GM12878 (cell line): ENCODE measurements at regions not wholly inside any gene's neighbourhood (a gene's known extent, or its start where the extent isn't known, plus 50 kb on each side); places are given as distances from the start of the nearest gene placed in this dataset.
A peak's percentile ranks its signal among the peaks of the same experiment; 100 is the strongest.

Experiments
- BACH1 ChIP-seq: fragments of 450-650 bp; IDR thresholded peaks from 2 replicates; pipeline ENCODE4 v1.6.1; 2017; ENCODE audit warnings: mild to moderate bottlenecking, borderline replicate concordance
- BCL11A ChIP-seq: IDR thresholded peaks from 2 replicates; pipeline ENCODE4 v1.6.1; 2011; ENCODE audit warnings: low read depth, low read length
- CBX5 ChIP-seq: sonication (generic); IDR thresholded peaks from 2 replicates; pipeline ENCODE4 v1.6.1; 2016; ENCODE audit warnings: low read depth, moderate library complexity, mild to moderate bottlenecking, inconsistent platforms
- CHD1 ChIP-seq: IDR thresholded peaks from 2 replicates; pipeline ENCODE4 v1.6.1; 2012; ENCODE audit warnings: low read depth, low read length, improper control_type of control experiment
- EED ChIP-seq: sonication (generic); IDR thresholded peaks from 2 replicates; pipeline ENCODE4 v1.6.1; 2016; ENCODE audit warnings: antibody characterized with exemption, low read depth
- ETV6 ChIP-seq, 2 experiments: fragments of 450-650 bp in 1 of 2; IDR thresholded peaks in 1 of 2; conservative IDR thresholded peaks in 1 of 2; 2 replicates each; pipeline ENCODE4 v1.6.1; 2014; ENCODE audit warnings: antibody characterized with exemption in 1 of 2, borderline replicate concordance in 1 of 2, low read depth in 1 of 2, mild to moderate bottlenecking in 1 of 2, moderate library complexity in 1 of 2
- HCFC1 ChIP-seq: fragments of 150-350 bp; IDR thresholded peaks from 2 replicates; pipeline ENCODE4 v1.6.1; 2014; ENCODE audit warnings: low read length
- IKZF2 ChIP-seq, 2 experiments: fragments of 450-650 bp; IDR thresholded peaks; 2 replicates each; pipeline ENCODE4 v1.6.1; 2017; ENCODE audit warnings: mild to moderate bottlenecking in 2 of 2, moderate library complexity in 2 of 2
- PML ChIP-seq: IDR thresholded peaks from 2 replicates; pipeline ENCODE4 v1.6.1; 2012; ENCODE audit warnings: low read length, inconsistent platforms
- RAD21 ChIP-seq: IDR thresholded peaks from 2 replicates; pipeline ENCODE4 v1.6.1; 2011; ENCODE audit warnings: mild to moderate bottlenecking, low read depth, low read length, moderate library complexity; ENCODE audit not compliant: insufficient read depth
- SIX5 ChIP-seq: IDR thresholded peaks from 2 replicates; pipeline ENCODE4 v1.6.1; 2011; ENCODE audit warnings: mild to moderate bottlenecking, low read depth, low read length, moderate library complexity; ENCODE audit not compliant: severe bottlenecking
- SUPT20H ChIP-seq: IDR thresholded peaks from 2 replicates; pipeline ENCODE4 v1.6.1; 2011; ENCODE audit warnings: low read depth, mild to moderate bottlenecking, low read length, moderate library complexity, borderline replicate concordance; ENCODE audit not compliant: control insufficient read depth
- ZSCAN29 ChIP-seq: fragments of 450-650 bp; IDR thresholded peaks from 2 replicates; pipeline ENCODE4 v1.6.1; 2017; ENCODE audit warnings: mild to moderate bottlenecking, moderate library complexity
- TF ChIP-seq, protein P1 (sequence below): fragments of 450-650 bp; IDR thresholded peaks from 2 replicates; pipeline ENCODE4 v1.6.1; 2017; ENCODE audit warnings: mild to moderate bottlenecking, moderate library complexity
- TF ChIP-seq, protein P2 (sequence below): IDR thresholded peaks from 2 replicates; pipeline ENCODE4 v1.6.1; 2011; ENCODE audit warnings: borderline replicate concordance, low read depth, mild to moderate bottlenecking, moderate library complexity, low read length; ENCODE audit not compliant: insufficient read depth, poor library complexity, severe bottlenecking
- TF ChIP-seq, protein P3 (sequence below): IDR thresholded peaks from 2 replicates; pipeline ENCODE4 v1.6.1; 2012; ENCODE audit warnings: improper control_type of control experiment, low read depth, low read length; ENCODE audit not compliant: insufficient replicate concordance

DNA sequence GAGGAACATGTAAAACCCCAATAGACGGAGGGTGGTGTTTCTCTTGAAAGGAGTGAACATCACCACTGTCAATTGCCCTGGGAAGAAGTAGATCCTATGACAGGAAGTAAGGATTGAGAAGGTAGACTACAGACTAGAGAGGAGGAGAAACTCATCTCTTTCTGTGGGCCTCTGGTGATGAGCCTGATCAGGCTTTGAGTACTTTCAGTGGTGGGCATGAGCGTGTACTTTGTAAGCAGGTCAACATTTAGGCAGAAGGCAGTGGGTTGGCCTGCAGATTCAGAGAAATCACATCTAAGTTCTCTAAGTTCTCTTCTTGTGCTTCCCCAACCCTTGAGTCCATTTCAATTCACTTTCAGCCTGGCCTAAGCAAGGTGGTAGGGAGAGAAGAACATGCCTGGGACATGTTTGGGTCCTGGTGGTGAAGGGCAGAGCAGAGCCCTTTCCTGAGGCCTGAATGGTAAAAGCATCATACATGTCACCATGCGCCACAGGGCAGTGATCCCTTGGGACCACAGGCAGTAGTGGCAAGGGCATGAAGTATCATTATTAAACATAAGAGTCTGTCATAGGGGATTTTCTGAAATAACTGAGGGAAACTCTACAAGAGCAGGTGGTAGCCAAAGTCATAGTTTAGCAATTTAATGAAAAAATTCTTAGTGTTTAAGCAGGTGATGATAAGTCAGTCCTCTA, 56.4 kb upstream of the ANKRD1 start (continued):
- TF ChIP-seq, protein P1, sequence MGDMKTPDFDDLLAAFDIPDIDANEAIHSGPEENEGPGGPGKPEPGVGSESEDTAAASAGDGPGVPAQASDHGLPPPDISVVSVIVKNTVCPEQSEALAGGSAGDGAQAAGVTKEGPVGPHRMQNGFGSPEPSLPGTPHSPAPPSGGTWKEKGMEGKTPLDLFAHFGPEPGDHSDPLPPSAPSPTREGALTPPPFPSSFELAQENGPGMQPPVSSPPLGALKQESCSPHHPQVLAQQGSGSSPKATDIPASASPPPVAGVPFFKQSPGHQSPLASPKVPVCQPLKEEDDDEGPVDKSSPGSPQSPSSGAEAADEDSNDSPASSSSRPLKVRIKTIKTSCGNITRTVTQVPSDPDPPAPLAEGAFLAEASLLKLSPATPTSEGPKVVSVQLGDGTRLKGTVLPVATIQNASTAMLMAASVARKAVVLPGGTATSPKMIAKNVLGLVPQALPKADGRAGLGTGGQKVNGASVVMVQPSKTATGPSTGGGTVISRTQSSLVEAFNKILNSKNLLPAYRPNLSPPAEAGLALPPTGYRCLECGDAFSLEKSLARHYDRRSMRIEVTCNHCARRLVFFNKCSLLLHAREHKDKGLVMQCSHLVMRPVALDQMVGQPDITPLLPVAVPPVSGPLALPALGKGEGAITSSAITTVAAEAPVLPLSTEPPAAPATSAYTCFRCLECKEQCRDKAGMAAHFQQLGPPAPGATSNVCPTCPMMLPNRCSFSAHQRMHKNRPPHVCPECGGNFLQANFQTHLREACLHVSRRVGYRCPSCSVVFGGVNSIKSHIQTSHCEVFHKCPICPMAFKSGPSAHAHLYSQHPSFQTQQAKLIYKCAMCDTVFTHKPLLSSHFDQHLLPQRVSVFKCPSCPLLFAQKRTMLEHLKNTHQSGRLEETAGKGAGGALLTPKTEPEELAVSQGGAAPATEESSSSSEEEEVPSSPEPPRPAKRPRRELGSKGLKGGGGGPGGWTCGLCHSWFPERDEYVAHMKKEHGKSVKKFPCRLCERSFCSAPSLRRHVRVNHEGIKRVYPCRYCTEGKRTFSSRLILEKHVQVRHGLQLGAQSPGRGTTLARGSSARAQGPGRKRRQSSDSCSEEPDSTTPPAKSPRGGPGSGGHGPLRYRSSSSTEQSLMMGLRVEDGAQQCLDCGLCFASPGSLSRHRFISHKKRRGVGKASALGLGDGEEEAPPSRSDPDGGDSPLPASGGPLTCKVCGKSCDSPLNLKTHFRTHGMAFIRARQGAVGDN = peak; percentile 26; the same call in 1 of the 2 replicates
- TF ChIP-seq, protein P2, sequence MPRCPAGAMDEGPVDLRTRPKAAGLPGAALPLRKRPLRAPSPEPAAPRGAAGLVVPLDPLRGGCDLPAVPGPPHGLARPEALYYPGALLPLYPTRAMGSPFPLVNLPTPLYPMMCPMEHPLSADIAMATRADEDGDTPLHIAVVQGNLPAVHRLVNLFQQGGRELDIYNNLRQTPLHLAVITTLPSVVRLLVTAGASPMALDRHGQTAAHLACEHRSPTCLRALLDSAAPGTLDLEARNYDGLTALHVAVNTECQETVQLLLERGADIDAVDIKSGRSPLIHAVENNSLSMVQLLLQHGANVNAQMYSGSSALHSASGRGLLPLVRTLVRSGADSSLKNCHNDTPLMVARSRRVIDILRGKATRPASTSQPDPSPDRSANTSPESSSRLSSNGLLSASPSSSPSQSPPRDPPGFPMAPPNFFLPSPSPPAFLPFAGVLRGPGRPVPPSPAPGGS = no peak
- TF ChIP-seq ETV6 (conservative IDR thresholded peaks at IDR 0.05 in 1 of 2, IDR thresholded peaks at IDR 0.05 in 1 of 2; ENCODE audit: borderline replicate concordance in 1 of 2, low read depth in 1 of 2) (0 out of 4 replicates have a peak, but pooled peaks of 1 of the 2 experiments have one; percentile 14), SUPT20H (no peak), HCFC1 (no peak), BACH1 (no peak), RAD21 (no peak), CHD1 (no peak), BCL11A (0 out of 2 replicates have a peak, but pooled peaks have one; percentile 9), EED (peak; percentile 65; the same call in 1 of the 2 replicates), IKZF2 (IDR thresholded peaks at IDR 0.05) (peak in 1 of 2 experiments; percentile 14; a peak in 1 of 4 replicates), CBX5 (no peak), PML (no peak), SIX5 (no peak), ZSCAN29 (no peak)
- TF ChIP-seq, protein P3, sequence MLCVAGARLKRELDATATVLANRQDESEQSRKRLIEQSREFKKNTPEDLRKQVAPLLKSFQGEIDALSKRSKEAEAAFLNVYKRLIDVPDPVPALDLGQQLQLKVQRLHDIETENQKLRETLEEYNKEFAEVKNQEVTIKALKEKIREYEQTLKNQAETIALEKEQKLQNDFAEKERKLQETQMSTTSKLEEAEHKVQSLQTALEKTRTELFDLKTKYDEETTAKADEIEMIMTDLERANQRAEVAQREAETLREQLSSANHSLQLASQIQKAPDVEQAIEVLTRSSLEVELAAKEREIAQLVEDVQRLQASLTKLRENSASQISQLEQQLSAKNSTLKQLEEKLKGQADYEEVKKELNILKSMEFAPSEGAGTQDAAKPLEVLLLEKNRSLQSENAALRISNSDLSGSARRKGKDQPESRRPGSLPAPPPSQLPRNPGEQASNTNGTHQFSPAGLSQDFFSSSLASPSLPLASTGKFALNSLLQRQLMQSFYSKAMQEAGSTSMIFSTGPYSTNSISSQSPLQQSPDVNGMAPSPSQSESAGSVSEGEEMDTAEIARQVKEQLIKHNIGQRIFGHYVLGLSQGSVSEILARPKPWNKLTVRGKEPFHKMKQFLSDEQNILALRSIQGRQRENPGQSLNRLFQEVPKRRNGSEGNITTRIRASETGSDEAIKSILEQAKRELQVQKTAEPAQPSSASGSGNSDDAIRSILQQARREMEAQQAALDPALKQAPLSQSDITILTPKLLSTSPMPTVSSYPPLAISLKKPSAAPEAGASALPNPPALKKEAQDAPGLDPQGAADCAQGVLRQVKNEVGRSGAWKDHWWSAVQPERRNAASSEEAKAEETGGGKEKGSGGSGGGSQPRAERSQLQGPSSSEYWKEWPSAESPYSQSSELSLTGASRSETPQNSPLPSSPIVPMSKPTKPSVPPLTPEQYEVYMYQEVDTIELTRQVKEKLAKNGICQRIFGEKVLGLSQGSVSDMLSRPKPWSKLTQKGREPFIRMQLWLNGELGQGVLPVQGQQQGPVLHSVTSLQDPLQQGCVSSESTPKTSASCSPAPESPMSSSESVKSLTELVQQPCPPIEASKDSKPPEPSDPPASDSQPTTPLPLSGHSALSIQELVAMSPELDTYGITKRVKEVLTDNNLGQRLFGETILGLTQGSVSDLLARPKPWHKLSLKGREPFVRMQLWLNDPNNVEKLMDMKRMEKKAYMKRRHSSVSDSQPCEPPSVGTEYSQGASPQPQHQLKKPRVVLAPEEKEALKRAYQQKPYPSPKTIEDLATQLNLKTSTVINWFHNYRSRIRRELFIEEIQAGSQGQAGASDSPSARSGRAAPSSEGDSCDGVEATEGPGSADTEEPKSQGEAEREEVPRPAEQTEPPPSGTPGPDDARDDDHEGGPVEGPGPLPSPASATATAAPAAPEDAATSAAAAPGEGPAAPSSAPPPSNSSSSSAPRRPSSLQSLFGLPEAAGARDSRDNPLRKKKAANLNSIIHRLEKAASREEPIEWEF = no peak
